Right hindlimb (tissue), 1 donor: ENCODE measurements at regions not wholly inside any gene's neighbourhood (a gene's known extent, or its start where the extent isn't known, plus 50 kb on each side); places are given as distances from the start of the nearest gene placed in this dataset.
"Not testable (repeated sequence)": the region's sequence is repeated elsewhere in the genome, so short reads cannot be mapped to it uniquely, and the experiment has no call there.

Experiments
- DNase-seq: peaks from one replicate; pipeline ENCODE4 v3.0.0-alpha.2; 2018

DNA sequence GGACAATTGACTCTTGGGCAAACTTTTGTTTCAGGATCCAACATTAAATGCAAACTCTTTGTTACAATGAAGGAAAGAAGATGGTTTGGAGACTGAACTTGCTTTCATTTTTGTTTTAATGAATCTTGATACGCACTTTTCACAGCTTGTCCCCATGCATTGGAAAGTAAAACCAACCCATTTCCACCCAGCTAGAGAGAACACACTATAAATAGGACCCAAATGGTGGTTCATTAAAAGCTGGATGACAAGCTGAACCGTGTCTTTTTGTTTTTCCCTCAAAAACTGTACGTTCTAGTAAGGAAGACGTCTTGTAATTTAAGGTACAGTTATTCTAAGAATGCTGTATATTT is 95.3 kb upstream of the EGFL6 start:
- DNase-seq: no peak

DNA sequence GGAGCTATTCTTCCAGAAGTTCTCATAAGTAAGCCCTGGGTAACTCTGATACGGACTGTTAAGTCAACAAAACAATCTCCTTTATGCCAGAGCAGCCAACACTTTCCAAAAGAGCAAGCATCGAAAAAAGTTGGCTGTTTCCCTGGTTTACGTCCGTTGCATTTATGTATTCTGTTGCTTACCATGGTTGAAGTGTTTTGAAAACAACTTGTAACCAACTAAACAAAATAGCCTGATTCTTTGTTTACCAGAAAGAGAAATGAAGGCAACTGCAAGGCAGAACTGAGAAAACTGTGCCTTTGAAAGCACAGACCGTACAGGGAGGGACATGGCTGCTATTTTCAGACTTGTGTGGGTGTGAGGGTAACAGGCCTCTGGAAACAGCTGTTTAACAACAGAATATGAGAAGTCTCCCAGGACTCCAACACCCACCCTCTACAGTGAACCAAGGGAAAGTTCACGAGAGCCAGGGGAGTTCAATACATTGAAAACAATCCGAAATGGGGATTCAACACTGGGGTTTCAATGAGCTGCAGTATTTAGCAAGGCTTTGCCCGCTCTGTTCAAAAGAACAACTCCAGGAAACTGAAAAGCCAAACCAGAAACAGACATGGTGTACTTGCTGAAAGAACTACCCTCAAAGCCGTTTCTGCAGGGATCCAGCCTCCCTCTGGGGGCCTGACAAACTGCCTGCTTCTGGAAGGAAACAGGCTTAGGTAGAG is 95.8 kb upstream of the EGFL6 start:
- peak; percentile 40 for DNase-seq

GRCh38 chrX:13472975-13473374 is 96.4 kb upstream of the EGFL6 start:
- no peak for DNase-seq

DNA sequence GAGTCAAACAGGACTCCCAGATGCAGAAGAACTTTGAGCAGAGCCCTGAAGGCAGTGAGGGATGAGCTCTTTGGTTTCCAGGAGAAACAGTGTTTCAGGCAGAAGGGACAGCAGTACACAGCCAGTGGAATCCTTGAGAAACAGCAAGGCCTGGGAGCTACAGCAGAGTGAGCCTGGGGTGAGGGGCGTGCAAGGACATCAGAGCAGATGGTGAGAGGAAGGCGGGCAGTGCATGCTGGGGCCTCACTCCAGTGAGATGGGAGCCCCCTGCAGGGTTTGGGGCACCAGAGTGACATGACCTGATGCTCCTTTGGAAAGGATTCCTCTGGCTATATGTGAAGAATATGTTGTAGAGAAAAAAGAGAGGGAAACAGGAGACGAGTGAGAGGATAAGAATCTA is 98.1 kb upstream of the EGFL6 start:
- no peak for DNase-seq

- DNase-seq: no peak
Measured at GRCh38 chrX:13470685-13470977, 98.8 kb upstream of the EGFL6 start.

DNA sequence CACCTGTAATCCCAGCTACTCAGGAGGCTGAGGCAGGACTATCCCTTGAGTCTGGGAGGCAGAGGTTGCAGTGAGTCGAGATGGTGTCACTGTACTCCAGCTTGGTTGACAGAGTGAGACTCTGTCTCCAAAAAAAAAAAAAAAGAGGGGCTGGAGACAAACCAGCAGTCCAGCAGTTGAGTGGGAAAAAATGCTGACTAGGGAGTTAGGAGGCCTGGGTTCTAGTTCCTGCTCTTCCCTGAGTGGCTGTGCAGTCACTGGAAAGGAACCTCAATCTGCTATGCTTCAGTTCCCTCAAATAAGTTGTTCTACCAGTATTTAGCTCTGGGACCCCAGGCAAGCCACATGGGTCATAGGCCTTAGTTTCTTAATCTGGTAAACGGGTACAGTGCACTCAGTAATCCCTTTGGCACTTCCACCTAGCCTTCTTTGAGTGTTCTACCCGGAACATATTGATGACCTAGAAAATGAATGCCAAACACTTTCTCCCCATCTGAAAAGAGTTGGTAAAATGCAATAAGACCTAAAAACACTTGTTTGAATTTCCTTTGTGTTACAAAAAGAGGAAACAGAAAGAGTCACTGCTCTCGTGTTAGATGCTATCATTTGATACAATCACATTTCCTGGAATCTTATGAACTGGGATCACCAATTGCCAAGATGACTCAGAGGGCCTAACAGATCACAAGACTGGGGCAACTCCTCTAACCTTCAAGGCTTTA is 99.3 kb upstream of the EGFL6 start:
- no peak for DNase-seq

DNA sequence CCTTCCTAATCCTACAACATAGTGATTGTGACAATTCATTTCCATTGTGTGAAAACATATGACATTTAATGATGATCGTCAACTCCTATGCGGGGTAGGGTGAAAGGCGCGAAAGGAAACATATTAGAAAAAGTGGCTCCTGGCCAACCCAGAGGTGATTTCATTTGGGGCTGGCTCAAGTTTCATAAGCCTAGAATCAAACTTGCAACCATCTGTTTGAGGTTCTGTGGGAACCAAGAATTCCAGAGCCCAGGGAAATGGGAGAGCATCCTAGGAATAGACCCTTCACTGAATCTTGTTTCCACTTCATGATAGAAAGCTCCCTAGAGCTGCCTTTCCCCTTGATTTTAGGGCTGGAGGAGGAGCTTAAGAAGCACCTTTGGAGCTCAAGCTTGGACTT is 101.3 kb upstream of the EGFL6 start:
- no peak for DNase-seq

- DNase-seq: no peak
Measured at GRCh38 chrX:13467243-13467642, 102.2 kb upstream of the EGFL6 start.

GRCh38 chrX:13464599-13465275 is 104.7 kb upstream of the EGFL6 start:
- no peak for DNase-seq

GRCh38 chrX:13463608-13464007 is 105.8 kb upstream of the EGFL6 start:
- peak; percentile 84 for DNase-seq

DNA sequence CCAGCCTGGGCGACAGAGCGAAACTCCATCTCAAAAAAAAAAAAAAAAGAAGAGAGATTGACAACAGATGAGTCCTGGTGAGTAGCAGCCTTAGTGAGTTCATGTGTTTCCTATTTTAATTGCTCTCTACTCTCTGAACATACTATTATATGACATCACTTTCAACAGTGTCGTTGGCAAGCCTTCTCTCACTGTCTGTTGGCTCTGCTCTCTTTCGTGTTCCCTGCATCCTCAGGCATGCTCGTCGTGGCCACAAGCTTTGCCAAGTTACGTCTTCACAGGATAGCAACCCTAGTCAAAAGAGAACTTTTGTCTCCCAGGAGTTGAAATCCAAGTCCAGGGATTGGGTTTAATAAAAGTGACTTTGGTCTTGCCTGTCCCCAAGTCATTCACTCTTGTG is 117.1 kb upstream of the EGFL6 start:
- peak; percentile 50 for DNase-seq

GRCh38 chrX:13449441-13449840 is 120.0 kb upstream of the EGFL6 start:
- DNase-seq: no peak

- no peak for DNase-seq
Measured at GRCh38 chrX:13448941-13449340, 120.5 kb upstream of the EGFL6 start.

DNA sequence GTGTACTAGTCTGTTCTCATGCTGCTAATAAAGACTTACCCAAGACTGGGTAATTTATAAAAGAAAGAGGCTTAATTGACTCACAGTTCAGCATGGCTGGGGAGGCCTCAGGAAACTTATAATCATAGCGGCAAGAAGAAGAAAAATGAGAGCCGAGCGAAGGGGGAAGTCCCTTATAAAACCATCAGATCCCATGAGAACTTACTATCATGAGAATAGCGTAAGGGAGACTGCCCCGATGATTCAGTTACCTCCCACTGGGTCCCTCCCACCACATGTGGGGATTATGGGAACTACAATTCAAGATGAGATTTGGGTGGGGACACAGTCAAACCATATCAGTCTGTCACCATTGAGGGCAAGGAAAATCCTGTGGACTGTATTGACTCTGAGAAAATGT is 121.8 kb upstream of the ATXN3L start:
- not testable (repeated sequence) for DNase-seq

GRCh38 chrX:13440176-13440575 is 120.3 kb upstream of the ATXN3L start:
- DNase-seq: no peak

GRCh38 chrX:13433298-13433605 is 113.4 kb upstream of the ATXN3L start:
- DNase-seq: no peak

DNA sequence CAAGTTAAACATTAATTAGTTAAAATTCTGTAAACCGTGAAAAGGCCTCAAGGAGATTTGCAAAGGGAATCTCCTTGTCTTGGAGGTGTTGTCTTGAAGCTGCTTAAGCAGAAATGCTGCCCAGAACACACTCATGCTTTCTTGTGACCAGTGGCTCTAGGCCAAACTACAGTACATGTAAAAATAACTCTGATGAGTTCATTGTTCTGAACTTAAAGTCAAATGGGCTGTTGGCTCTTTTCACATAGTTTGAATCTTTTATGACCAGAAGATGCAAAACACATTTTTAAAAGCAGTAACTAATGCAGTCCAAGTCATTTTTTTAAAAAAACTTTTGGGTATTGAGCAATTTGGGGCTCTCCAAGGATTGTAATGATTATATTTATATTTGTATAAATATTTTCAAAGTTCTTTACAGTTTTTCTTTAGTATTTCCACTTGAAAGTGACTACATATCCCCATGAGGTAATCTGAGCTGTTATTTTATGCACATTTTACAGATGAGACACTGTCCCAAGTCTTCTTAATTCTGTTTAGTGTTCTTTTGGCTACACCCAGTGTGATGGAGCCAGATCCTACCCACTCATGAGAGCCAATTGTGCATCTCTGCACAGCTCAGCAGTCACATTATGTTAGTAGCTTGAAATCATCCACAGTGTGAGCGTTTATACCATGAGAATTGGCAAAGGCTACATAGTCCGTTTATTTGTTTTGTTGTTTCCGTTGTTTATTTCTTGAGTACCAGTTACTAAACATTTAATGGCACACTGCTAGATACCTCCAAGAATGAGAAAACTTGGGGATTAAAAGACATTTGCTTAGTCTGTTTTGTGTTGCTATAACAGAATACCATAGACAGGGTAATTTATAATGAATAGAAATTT is 112.8 kb upstream of the ATXN3L start:
- DNase-seq: peak; percentile 46

DNA sequence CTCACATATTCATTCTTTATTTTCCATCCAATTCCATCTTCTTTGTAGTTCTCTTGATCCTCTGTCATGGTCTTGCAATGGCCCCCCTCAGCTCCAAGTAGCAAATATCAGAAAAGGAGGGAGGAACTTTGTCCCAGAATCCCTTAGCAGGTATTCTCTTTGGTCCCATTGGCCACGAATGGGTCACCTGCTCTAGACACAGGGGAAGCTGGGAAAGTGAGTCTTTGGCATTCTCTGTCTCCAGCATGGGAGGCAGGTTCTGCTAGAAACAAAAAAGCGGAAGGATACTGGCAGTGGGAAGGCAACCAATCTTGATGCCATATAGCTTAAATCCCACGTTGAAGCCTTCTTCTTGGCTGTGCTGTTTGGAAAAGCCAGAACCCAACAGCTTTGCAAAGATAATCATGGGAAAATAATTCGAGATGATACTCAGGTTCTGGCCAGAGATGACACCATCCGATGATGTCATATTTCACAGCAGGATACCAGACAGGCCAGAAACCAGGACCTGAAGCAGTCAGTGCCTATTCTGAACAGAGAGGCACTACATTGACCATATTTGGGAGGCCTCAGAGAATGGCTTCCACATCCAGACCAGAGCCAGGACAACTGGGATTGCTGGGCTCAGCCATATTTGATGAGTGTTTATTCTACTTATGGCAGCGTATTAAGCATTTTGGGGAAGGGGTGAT is 110.4 kb upstream of the ATXN3L start:
- DNase-seq: no peak

DNA sequence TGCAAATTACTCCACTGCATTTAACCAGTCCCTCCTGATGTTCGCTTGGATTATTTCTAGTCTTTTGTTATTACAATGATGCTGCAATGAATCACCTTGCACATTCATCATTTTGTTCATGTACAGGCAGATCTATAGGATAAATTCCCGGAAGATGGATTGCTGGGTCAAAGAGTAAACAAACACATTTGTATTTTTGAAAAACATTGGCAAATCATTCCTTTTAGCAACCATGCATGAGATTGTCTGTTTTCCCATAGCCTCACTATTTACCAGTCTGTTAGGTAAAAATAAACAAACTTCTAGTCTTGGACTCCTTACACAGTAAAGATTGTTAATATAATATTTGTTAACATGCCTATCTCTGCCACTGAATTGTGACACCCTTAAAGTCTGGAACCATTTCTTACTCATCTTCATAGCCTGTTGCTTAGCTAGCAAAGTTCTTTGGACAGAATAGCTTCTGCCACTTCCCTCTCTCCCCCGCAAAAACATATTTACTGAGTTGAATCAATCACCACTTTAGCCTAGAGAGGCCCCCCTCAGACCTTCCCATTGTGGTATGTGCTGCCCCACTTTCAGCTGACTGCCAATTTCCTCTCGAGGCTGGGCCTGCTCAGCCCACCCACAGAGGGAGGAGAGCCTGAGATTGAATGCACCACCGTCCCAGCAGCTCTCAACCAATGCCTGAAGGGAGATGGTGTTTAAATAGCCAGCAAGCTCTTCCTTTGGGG is 108.4 kb upstream of the ATXN3L start:
- DNase-seq: no peak

GRCh38 chrX:13427441-13428052 is 107.7 kb upstream of the ATXN3L start:
- no peak for DNase-seq

- no peak for DNase-seq
Measured at GRCh38 chrX:13420545-13421183, 100.8 kb upstream of the ATXN3L start.
